ENCODE measurements at regions not wholly inside any gene's neighbourhood (a gene's known extent, or its start where the extent isn't known, plus 50 kb on each side); places are given as distances from the start of the nearest gene placed in this dataset.

- TF ChIP-seq POLR2A (IDR thresholded peaks at IDR 0.05) (no peak), CTCF (IDR thresholded peaks at IDR 0.05) (no peak)
Measured at GRCh38 chr18:73407506-73407905, 539.7 kb upstream of the NETO1 start.
